ENCODE measurements at regions not wholly inside any gene's neighbourhood (a gene's known extent, or its start where the extent isn't known, plus 50 kb on each side); places are given as distances from the start of the nearest gene placed in this dataset.

DNA sequence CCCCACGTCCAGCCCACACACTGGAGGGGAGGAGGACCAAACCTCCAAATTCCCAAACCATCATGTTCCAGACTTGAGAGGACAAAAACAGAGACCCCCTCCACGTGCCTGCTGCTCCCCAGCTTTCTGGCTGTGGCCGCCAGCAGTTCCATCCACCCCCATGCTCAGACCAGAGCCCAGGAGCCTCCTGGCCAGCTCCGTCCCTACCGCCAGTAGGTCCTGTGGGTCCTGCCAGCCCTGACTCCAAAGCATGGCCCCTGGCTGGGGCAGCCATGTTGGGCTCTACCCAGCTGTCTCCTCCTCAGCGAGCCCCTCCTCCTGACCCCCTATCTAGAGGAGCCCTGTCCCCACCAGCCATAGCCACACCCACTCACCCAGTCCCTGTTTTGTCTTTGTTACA, 227.3 kb upstream of the RTL1 start:
- Histone ChIP-seq H4K20me1 (ENCODE audit: insufficient read depth, low read length) (no peaks in the 10 kb centered on the region), H3K4me2 (ENCODE audit: low read depth, low read length) (no peak overlapping the region), H3K36me3 (replicated peaks; ENCODE audit: insufficient read depth, low read length) (no peaks in the 10 kb centered on the region), H3K27ac (ENCODE audit: low read length) (no peak overlapping the region), H3K4me1 (ENCODE audit: low read length) (no peaks in the 10 kb centered on the region), H3K27me3 (replicated peaks; ENCODE audit: insufficient read depth, low read length) (peaks cover 25% of the 10 kb centered on the region), H3K79me2 (ENCODE audit: low read length) (no peaks in the 10 kb centered on the region), H3F3A (ENCODE audit: insufficient read depth, low read length) (no peaks in the 10 kb centered on the region), H3K9me2 (replicated peaks; ENCODE audit: insufficient read depth, low read length) (no peaks in the 10 kb centered on the region), H3K9ac (ENCODE audit: low read length) (no peak overlapping the region), H2AFZ (ENCODE audit: low read length) (no peak overlapping the region), H3K4me3 (ENCODE audit: low read length) (no peak overlapping the region), H3K9me3 (replicated peaks; ENCODE audit: insufficient read depth, low read length) (no peaks in the 10 kb centered on the region)
- DNase-seq, result no peak
- TF ChIP-seq EZH2 (optimal IDR thresholded peaks at IDR 0.05; ENCODE audit: low read depth, low read length), result no peak
- TF ChIP-seq, protein P1, sequence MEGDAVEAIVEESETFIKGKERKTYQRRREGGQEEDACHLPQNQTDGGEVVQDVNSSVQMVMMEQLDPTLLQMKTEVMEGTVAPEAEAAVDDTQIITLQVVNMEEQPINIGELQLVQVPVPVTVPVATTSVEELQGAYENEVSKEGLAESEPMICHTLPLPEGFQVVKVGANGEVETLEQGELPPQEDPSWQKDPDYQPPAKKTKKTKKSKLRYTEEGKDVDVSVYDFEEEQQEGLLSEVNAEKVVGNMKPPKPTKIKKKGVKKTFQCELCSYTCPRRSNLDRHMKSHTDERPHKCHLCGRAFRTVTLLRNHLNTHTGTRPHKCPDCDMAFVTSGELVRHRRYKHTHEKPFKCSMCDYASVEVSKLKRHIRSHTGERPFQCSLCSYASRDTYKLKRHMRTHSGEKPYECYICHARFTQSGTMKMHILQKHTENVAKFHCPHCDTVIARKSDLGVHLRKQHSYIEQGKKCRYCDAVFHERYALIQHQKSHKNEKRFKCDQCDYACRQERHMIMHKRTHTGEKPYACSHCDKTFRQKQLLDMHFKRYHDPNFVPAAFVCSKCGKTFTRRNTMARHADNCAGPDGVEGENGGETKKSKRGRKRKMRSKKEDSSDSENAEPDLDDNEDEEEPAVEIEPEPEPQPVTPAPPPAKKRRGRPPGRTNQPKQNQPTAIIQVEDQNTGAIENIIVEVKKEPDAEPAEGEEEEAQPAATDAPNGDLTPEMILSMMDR (IDR thresholded peaks at IDR 0.05; ENCODE audit: low read length), result no peak
- TF ChIP-seq EZH2phosphoT487 (IDR thresholded peaks at IDR 0.05; ENCODE audit: low read length), result no peak

DNA sequence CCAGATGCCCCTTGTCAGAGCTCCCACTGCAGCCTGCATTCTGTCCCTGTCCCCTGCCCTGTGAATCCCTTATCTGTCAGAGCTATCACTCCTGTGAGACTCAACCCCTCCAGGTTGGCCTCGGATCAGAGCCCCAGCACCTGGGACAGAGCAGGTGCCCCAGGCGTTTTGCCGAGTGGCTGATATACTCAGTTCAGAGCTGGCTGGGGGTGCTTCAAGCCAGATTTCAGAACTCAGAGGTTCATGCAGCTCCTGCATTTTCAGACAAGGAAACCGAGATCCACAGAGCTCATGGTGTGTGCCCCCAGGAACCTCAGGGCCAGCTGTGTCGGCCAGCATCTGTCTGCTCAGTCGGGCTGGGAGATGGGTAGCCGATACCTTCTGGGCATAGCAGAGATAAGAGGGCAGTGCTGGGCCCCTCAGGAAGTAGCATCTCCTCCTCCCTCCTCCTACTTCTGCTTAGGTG, 228.0 kb upstream of the RTL1 start:
- no peak overlapping the region for H3K4me2 ChIP-seq (ENCODE audit: low read depth, low read length)
- no peak overlapping the region for H3K27ac ChIP-seq (ENCODE audit: low read length)
- TF ChIP-seq EZH2 (optimal IDR thresholded peaks at IDR 0.05; ENCODE audit: low read depth, low read length), result no peak
- TF ChIP-seq, protein P1 (IDR thresholded peaks at IDR 0.05; ENCODE audit: low read length), result no peak
- H3K4me1 ChIP-seq (ENCODE audit: low read length), result no peaks in the 10 kb centered on the region
- H4K20me1 ChIP-seq (ENCODE audit: insufficient read depth, low read length), result no peaks in the 10 kb centered on the region
- H3K9ac ChIP-seq (ENCODE audit: low read length), result no peak overlapping the region
- H3K9me3 ChIP-seq (replicated peaks; ENCODE audit: insufficient read depth, low read length), result no peaks in the 10 kb centered on the region
- H3F3A ChIP-seq (ENCODE audit: insufficient read depth, low read length), result no peaks in the 10 kb centered on the region
- no peak overlapping the region for H3K4me3 ChIP-seq (ENCODE audit: low read length)
- no peaks in the 10 kb centered on the region for H3K79me2 ChIP-seq (ENCODE audit: low read length)
- H2AFZ ChIP-seq (ENCODE audit: low read length), result no peak overlapping the region
- H3K9me2 ChIP-seq (replicated peaks; ENCODE audit: insufficient read depth, low read length), result no peaks in the 10 kb centered on the region
- no peaks in the 10 kb centered on the region for H3K36me3 ChIP-seq (replicated peaks; ENCODE audit: insufficient read depth, low read length)
- H3K27me3 ChIP-seq (replicated peaks; ENCODE audit: insufficient read depth, low read length), result peaks cover 25% of the 10 kb centered on the region
- no peak for DNase-seq

DNA sequence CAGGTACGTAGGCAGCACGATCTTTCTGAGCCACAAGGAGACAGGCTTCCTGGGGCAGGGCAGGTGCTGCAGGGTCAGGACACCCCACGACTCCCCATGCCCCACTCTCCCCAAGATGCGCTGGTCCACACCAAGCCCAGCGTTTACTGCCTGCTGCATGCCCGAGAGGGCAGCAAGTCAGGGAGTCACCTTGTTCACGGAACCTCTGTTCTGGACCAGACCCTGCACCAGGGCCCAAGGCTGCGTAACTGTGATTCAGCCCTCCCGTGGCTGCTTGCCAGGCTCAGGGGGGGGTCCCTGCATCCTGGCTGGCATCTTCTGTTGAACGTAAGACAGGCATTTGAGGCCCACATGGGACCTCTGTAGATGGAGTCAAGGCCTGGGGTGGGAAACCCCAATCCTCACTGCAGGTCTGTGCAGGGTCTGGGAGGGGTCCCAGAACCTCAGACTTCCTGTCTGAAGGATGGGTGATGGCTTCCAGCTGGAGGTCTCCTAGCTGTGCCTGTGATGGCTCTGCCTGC, 228.6 kb upstream of the RTL1 start:
- TF ChIP-seq EZH2phosphoT487 (IDR thresholded peaks at IDR 0.05; ENCODE audit: low read length), result no peak
- TF ChIP-seq, protein P1 (IDR thresholded peaks at IDR 0.05; ENCODE audit: low read length), result no peak
- no peak for TF ChIP-seq EZH2 (optimal IDR thresholded peaks at IDR 0.05; ENCODE audit: low read depth, low read length)
- no peak overlapping the region for H3K9ac ChIP-seq (ENCODE audit: low read length)
- H3K79me2 ChIP-seq (ENCODE audit: low read length), result no peaks in the 10 kb centered on the region
- H3K36me3 ChIP-seq (replicated peaks; ENCODE audit: insufficient read depth, low read length), result no peaks in the 10 kb centered on the region
- DNase-seq, result no peak
- H4K20me1 ChIP-seq (ENCODE audit: insufficient read depth, low read length), result no peaks in the 10 kb centered on the region
- no peaks in the 10 kb centered on the region for H3K4me1 ChIP-seq (ENCODE audit: low read length)
- H3K9me3 ChIP-seq (replicated peaks; ENCODE audit: insufficient read depth, low read length), result no peaks in the 10 kb centered on the region
- no peaks in the 10 kb centered on the region for H3K9me2 ChIP-seq (replicated peaks; ENCODE audit: insufficient read depth, low read length)
- H3K27ac ChIP-seq (ENCODE audit: low read length), result no peak overlapping the region
- no peaks in the 10 kb centered on the region for H3F3A ChIP-seq (ENCODE audit: insufficient read depth, low read length)
- no peak overlapping the region for H3K4me3 ChIP-seq (ENCODE audit: low read length)
- no peak overlapping the region for H3K4me2 ChIP-seq (ENCODE audit: low read depth, low read length)
- H3K27me3 ChIP-seq (replicated peaks; ENCODE audit: insufficient read depth, low read length), result peaks cover 22% of the 10 kb centered on the region
- no peak overlapping the region for H2AFZ ChIP-seq (ENCODE audit: low read length)

Measured in MM.1S (cell line).